HL-60 (cell line): ENCODE measurements at regions not wholly inside any gene's neighbourhood (a gene's known extent, or its start where the extent isn't known, plus 50 kb on each side); places are given as distances from the start of the nearest gene placed in this dataset.
"Not testable (repeated sequence)": the region's sequence is repeated elsewhere in the genome, so short reads cannot be mapped to it uniquely, and the experiment has no call there.

Experiments
- DNase-seq, 2 experiments: peaks; one replicate each; pipeline ENCODE4 v3.0.0-alpha.2; 2010 to 2020; ENCODE audit warnings: low read depth in 1 of 2, low spot score in 1 of 2
- H3K27ac ChIP-seq: fragments of 250-450 bp; sonication (Bioruptor Pico); replicated peaks from 2 replicates; pipeline ENCODE4 v1.5.1; 2020; ENCODE audit warnings: mild to moderate bottlenecking, moderate library complexity
- H3K27me3 ChIP-seq: fragments of 250-450 bp; sonication (Bioruptor Pico); 2 replicates; pipeline ENCODE4 v1.5.1; 2021; ENCODE audit warnings: mild to moderate bottlenecking, moderate library complexity; ENCODE audit not compliant: insufficient read depth, poor library complexity, severe bottlenecking
- H3K4me3 ChIP-seq: replicated peaks from 2 replicates; pipeline ENCODE4 v1.5.1; 2011; ENCODE audit warnings: mild to moderate bottlenecking, control low read depth, low read length; ENCODE audit not compliant: insufficient read depth
- CTCF ChIP-seq: IDR thresholded peaks from one replicate; pipeline ENCODE4 v1.5.1; 2011; ENCODE audit warnings: low read length, control low read depth, inconsistent platforms; ENCODE audit not compliant: insufficient read depth
- GABPA ChIP-seq: IDR thresholded peaks from 2 replicates; pipeline ENCODE4 v1.6.1; 2012; ENCODE audit warnings: low read depth
- POLR2AphosphoS5 ChIP-seq: IDR thresholded peaks from 2 replicates; pipeline ENCODE4 v1.6.1; 2012; ENCODE audit warnings: low read depth
- SPI1 ChIP-seq: IDR thresholded peaks from 2 replicates; pipeline ENCODE4 v1.6.1; 2012; ENCODE audit warnings: low read depth, mild to moderate bottlenecking, borderline replicate concordance
- TF ChIP-seq, protein P1 (sequence below): IDR thresholded peaks from 2 replicates; pipeline ENCODE4 v1.6.1; 2012; ENCODE audit warnings: low read depth; ENCODE audit not compliant: insufficient replicate concordance

DNA sequence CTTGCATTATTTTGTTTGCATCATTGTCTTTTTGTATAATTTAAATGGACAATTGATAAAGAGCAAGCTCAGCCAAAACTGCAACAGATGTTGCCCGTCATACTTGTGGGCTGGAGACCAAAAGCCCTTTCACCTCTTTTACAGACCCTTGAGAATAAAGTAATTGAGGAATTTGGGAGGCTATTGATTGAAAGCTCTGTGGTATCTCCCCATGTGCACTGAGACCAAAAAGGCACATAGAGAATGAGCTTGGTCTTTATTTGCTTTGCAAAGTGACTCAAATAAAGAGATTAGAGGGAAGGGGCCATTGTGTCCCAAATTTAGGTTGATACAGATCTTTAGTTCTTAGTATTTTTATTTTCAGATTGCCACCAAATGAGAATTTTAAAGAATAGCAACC is 617.6 kb downstream of the TRHDE start:
- no peak overlapping the region for H3K4me3 ChIP-seq
- no peak overlapping the region for H3K27ac ChIP-seq
- DNase-seq: no peak
- no peaks in the 10 kb centered on the region for H3K27me3 ChIP-seq
- TF ChIP-seq SPI1 (no peak), GABPA (no peak), POLR2AphosphoS5 (no peak), CTCF (no peak)
- TF ChIP-seq, protein P1, sequence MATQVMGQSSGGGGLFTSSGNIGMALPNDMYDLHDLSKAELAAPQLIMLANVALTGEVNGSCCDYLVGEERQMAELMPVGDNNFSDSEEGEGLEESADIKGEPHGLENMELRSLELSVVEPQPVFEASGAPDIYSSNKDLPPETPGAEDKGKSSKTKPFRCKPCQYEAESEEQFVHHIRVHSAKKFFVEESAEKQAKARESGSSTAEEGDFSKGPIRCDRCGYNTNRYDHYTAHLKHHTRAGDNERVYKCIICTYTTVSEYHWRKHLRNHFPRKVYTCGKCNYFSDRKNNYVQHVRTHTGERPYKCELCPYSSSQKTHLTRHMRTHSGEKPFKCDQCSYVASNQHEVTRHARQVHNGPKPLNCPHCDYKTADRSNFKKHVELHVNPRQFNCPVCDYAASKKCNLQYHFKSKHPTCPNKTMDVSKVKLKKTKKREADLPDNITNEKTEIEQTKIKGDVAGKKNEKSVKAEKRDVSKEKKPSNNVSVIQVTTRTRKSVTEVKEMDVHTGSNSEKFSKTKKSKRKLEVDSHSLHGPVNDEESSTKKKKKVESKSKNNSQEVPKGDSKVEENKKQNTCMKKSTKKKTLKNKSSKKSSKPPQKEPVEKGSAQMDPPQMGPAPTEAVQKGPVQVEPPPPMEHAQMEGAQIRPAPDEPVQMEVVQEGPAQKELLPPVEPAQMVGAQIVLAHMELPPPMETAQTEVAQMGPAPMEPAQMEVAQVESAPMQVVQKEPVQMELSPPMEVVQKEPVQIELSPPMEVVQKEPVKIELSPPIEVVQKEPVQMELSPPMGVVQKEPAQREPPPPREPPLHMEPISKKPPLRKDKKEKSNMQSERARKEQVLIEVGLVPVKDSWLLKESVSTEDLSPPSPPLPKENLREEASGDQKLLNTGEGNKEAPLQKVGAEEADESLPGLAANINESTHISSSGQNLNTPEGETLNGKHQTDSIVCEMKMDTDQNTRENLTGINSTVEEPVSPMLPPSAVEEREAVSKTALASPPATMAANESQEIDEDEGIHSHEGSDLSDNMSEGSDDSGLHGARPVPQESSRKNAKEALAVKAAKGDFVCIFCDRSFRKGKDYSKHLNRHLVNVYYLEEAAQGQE: no peak

- TF ChIP-seq SPI1: no peak
- TF ChIP-seq GABPA: no peak
- no peak for TF ChIP-seq POLR2AphosphoS5
- TF ChIP-seq, protein P1: no peak
- TF ChIP-seq CTCF: no peak
- Histone ChIP-seq H3K4me3 (no peak overlapping the region), H3K27me3 (no peaks in the 10 kb centered on the region), H3K27ac (no peak overlapping the region)
- no peak for DNase-seq
Measured at GRCh38 chr12:72901685-72902084, 629.5 kb downstream of the TRHDE start.

DNA sequence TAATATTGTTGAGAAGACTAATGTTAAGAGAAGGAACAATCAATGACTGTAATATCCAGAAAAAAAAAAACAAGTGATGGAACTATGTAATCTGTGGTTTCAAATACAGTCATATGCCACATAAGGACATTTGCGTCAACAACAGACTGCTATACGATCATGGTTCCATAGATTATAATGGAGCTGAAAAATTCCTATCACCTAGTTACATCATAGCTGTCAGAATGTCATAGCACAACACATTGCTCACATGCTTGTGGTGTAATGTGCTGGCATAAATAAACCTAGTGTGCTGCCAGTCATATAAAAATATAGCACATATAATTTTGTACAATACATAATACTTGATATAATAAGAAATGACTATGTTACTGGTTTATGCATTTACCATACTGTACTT is 653.5 kb downstream of the TRHDE start:
- DNase-seq: no peak
- TF ChIP-seq POLR2AphosphoS5: no peak
- TF ChIP-seq, protein P1: no peak
- no peak for TF ChIP-seq CTCF
- no peak for TF ChIP-seq GABPA
- TF ChIP-seq SPI1: no peak
- H3K4me3 ChIP-seq: no peak overlapping the region
- H3K27me3 ChIP-seq: no peaks in the 10 kb centered on the region
- H3K27ac ChIP-seq: no peak overlapping the region

DNA sequence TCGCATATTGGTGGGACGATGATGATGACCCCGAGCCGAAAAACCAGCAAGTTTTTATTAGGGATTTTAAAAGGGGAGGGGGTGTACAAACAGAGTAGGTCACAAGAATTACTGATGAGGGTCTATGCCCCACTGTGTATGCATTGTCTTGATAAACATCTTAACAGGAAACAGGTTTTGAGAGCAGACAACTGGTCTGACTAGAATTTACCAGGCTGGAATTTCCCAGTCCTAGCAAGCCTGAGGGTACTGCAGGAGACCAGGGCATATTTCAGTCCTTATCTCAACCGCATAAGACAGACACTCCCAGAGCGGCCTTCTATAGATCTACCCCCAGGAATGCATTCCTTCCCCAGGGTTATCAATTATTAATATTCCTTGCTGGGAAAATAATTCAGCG is 659.7 kb downstream of the TRHDE start:
- H3K27me3 ChIP-seq, DNase-seq, H3K4me3 ChIP-seq, H3K27ac ChIP-seq: not testable (repeated sequence)
